ENCODE measurements at regions not wholly inside any gene's neighbourhood (a gene's known extent, or its start where the extent isn't known, plus 50 kb on each side); places are given as distances from the start of the nearest gene placed in this dataset.

DNA sequence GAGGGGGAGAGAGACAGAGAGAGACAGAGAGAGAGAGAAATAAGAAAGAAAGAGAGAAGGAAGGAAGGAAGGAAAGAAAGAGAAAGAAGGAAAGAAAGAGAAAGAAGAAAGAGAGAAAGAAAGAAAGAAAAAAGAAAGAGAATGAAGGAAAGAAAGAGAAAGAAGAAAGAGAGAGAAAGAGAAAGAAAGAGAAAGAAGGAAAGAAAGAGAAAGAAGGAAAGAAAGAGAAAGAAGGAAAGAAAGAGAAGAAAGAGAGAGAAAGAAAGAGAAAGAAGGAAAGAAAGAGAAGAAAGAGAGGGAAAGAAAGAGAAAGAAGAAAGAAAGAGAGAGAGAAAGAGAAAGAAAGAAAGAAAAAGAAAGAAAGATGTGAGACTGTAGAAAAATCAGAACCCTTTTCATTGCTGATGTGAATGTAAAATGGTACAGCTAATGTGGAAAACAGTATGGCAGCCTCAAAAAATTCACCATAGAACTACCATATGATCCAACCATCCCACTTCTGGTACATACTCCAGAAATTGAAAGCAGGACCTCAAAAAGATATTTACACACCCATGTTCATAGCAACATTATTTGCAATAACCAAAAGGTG lies 203.4 kb upstream of the POU3F3 start:
- TF ChIP-seq CTCF (IDR thresholded peaks at IDR 0.05) (no peak), EZH2 (IDR thresholded peaks at IDR 0.05) (no peak), EZH2phosphoT487 (IDR thresholded peaks at IDR 0.05) (no peak)
- Histone ChIP-seq H3K36me3 (no peaks in the 10 kb centered on the region), H4K20me1 (ENCODE audit: low read depth) (no peaks in the 10 kb centered on the region), H3F3A (ENCODE audit: low read depth) (no peaks in the 10 kb centered on the region), H3K9ac (no peak overlapping the region), H3K4me2 (no peak overlapping the region), H2AFZ (replicated peaks) (no peak overlapping the region), H3K9me3 (ENCODE audit: low read depth) (no peaks in the 10 kb centered on the region), H3K79me2 (ENCODE audit: low read depth) (no peaks in the 10 kb centered on the region), H3K4me3 (no peak overlapping the region), H3K4me1 (no peaks in the 10 kb centered on the region), H3K27ac (no peak overlapping the region), H3K27me3 (no peaks in the 10 kb centered on the region)
- Mint-ChIP-seq H3K27ac (no peak overlapping the region), H3K27me3 (ENCODE audit: insufficient read depth, low read depth) (no peaks in the 10 kb centered on the region), H3K4me3 (no peak overlapping the region), H3K9me3 (no peaks in the 10 kb centered on the region), H3K36me3 (no peaks in the 10 kb centered on the region), H3K4me1 (peaks cover 11% of the 10 kb centered on the region)
- DNase-seq (ENCODE audit: low spot score), result no peak

DNA sequence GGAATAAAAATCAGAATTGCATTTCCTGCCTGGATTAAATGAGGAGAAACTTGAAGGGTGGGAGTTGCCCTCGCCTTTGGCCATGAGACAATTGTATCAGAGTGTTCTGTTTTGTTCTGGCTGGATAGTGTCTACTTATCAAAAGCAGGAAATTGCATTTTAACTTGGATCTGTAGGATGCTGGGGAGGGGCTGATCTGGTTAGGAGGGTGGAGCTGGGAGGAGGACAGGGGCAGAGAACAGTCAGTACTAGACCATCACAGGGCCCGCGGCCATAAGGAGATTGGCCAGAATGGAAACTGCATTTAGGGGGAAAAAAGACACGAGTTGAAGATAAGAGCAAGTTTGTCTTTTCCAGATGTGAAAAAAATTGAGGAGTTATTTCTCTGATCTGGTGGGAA lies 199.1 kb upstream of the POU3F3 start:
- Histone ChIP-seq H3K9me3 (ENCODE audit: low read depth) (no peaks in the 10 kb centered on the region), H3F3A (ENCODE audit: low read depth) (peaks cover 20% of the 10 kb centered on the region), H3K4me2 (no peak overlapping the region), H4K20me1 (ENCODE audit: low read depth) (no peaks in the 10 kb centered on the region), H3K4me1 (peaks cover 26% of the 10 kb centered on the region), H2AFZ (replicated peaks) (no peak overlapping the region), H3K27ac (no peak overlapping the region), H3K4me3 (no peak overlapping the region), H3K27me3 (peaks cover 40% of the 10 kb centered on the region), H3K79me2 (ENCODE audit: low read depth) (no peaks in the 10 kb centered on the region), H3K36me3 (no peaks in the 10 kb centered on the region), H3K9ac (no peak overlapping the region)
- no peak for TF ChIP-seq EZH2 (IDR thresholded peaks at IDR 0.05)
- TF ChIP-seq CTCF (IDR thresholded peaks at IDR 0.05), result no peak
- no peak for TF ChIP-seq EZH2phosphoT487 (IDR thresholded peaks at IDR 0.05)
- no peak overlapping the region for H3K4me3 Mint-ChIP-seq
- H3K9me3 Mint-ChIP-seq, result no peaks in the 10 kb centered on the region
- no peak for DNase-seq (ENCODE audit: low spot score)
- H3K36me3 Mint-ChIP-seq, result no peaks in the 10 kb centered on the region
- H3K27ac Mint-ChIP-seq, result peak overlapping the region; percentile 25
- no peaks in the 10 kb centered on the region for H3K27me3 Mint-ChIP-seq (ENCODE audit: insufficient read depth, low read depth)
- H3K4me1 Mint-ChIP-seq, result peaks cover 39% of the 10 kb centered on the region

- Histone ChIP-seq H3F3A (ENCODE audit: low read depth) (peaks cover 26% of the 10 kb centered on the region), H2AFZ (replicated peaks) (no peak overlapping the region), H3K9ac (no peak overlapping the region), H3K9me3 (ENCODE audit: low read depth) (no peaks in the 10 kb centered on the region), H3K4me1 (peaks cover 27% of the 10 kb centered on the region), H3K4me2 (no peak overlapping the region), H3K27ac (no peak overlapping the region), H3K36me3 (no peaks in the 10 kb centered on the region), H3K27me3 (peaks cover 59% of the 10 kb centered on the region), H4K20me1 (ENCODE audit: low read depth) (no peaks in the 10 kb centered on the region), H3K4me3 (no peak overlapping the region), H3K79me2 (ENCODE audit: low read depth) (no peaks in the 10 kb centered on the region)
- TF ChIP-seq EZH2phosphoT487 (IDR thresholded peaks at IDR 0.05) (no peak), EZH2 (IDR thresholded peaks at IDR 0.05) (no peak), CTCF (IDR thresholded peaks at IDR 0.05) (no peak)
- H3K9me3 Mint-ChIP-seq, result no peaks in the 10 kb centered on the region
- H3K4me3 Mint-ChIP-seq, result peak overlapping the region; percentile 52
- H3K4me1 Mint-ChIP-seq, result peaks cover 45% of the 10 kb centered on the region
- peak overlapping the region; percentile 96 for H3K27ac Mint-ChIP-seq
- DNase-seq (ENCODE audit: low spot score), result peak; percentile 41
- no peaks in the 10 kb centered on the region for H3K27me3 Mint-ChIP-seq (ENCODE audit: insufficient read depth, low read depth)
- no peaks in the 10 kb centered on the region for H3K36me3 Mint-ChIP-seq
These were observed 197.2 kb upstream of the POU3F3 start for GRCh38 chr2:104656571-104657163.

Measured in neural progenitor cell (in vitro differentiated cells).